HG03520 (cell line): ENCODE measurements at regions not wholly inside any gene's neighbourhood (a gene's known extent, or its start where the extent isn't known, plus 50 kb on each side); places are given as distances from the start of the nearest gene placed in this dataset.

ENCODE experiments used
- ATAC-seq: cut with Tn5 transposase; IDR thresholded peaks from one replicate; pipeline ENCODE4 v1.9.1; 2021; ENCODE audit warnings: mild to moderate bottlenecking, moderate library complexity; ENCODE audit not compliant: unreplicated experiment

DNA sequence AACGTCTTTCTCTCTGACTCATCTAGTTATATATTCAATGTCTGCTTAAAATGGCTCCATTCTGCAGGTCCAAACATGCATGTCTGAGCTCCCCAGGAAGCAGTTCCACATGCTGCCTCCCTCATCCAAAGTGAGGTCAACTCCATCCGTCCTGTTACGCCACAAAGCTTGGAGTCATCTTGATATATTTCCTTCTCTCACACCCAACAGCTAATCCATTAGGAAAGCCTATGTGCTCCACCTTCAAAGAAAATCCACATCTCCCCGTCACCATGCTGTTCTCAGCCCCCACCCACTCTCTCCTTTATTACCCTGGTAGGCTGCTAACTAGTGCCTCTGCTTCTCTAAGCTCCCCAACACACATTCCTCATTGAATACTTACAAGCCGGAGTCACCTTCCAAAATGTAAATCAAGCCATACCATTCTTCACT lies 130.2 kb upstream of the SYNDIG1 start:
- no peak for ATAC-seq

GRCh38 chr20:24337551-24337950 lies 131.9 kb upstream of the SYNDIG1 start:
- ATAC-seq = no peak

DNA sequence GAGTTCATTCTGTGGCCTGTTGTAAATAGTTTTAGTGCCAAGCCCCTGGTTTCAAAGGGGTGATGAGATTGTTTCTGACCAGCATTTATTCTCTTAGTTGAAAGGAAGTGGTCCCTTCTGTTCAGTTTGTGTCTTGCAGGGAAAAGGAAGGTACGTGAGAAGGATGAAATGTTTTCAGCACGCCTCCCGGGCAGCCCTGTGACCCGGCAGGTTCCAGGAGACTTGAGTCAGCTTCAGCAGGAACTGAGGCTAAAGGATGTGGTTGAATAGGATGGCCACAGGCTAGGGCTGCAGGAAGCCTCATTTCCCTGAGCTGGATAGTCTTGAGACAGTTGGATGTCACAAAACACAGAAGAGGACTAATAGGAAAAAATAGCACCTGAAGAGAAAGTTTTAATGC lies 132.4 kb upstream of the SYNDIG1 start:
- no peak for ATAC-seq

GRCh38 chr20:24334830-24335229 lies 134.6 kb upstream of the SYNDIG1 start:
- no peak for ATAC-seq

GRCh38 chr20:24332956-24333355 lies 136.5 kb upstream of the SYNDIG1 start:
- ATAC-seq = no peak

- ATAC-seq = no peak
These were observed 137.5 kb upstream of the SYNDIG1 start for GRCh38 chr20:24331939-24332338.

DNA sequence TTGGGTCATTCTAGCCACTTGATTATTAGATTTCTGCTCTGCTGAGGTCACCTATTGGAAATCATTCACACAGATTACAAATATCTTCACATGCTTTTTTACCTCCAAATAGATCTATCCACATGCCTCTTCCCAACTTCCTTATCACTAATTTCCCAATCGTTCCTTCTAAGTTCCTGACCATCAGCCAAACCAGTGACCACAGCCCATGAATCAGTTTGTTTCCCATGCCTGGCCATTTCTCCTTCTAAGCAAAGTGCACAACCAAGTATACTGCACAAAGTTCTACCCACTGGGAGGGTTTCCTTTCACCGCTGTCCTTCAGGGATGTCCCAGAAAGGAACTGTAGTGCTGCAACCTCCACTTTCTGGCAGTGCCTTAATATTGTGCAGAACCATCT lies 140.5 kb upstream of the SYNDIG1 start:
- ATAC-seq = no peak

DNA sequence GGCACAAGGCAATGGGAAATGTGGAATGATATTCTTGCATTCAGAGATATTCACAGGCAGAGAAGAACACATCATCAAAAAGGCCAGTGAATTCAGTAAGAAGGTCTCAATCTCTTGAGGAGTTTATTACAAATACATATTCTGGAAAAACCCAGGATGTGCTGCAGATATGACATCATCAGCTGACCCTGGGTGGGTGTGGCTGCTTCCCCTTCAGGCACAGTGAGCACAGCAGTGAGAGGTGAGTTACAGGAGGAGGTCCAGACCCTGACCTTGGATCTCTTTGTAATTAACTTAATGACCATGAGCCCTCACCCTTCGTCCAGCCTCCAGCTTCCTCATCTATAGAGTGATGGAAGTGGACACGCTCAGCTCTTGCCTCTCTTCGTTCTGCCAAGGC lies 147.5 kb upstream of the SYNDIG1 start:
- no peak for ATAC-seq

DNA sequence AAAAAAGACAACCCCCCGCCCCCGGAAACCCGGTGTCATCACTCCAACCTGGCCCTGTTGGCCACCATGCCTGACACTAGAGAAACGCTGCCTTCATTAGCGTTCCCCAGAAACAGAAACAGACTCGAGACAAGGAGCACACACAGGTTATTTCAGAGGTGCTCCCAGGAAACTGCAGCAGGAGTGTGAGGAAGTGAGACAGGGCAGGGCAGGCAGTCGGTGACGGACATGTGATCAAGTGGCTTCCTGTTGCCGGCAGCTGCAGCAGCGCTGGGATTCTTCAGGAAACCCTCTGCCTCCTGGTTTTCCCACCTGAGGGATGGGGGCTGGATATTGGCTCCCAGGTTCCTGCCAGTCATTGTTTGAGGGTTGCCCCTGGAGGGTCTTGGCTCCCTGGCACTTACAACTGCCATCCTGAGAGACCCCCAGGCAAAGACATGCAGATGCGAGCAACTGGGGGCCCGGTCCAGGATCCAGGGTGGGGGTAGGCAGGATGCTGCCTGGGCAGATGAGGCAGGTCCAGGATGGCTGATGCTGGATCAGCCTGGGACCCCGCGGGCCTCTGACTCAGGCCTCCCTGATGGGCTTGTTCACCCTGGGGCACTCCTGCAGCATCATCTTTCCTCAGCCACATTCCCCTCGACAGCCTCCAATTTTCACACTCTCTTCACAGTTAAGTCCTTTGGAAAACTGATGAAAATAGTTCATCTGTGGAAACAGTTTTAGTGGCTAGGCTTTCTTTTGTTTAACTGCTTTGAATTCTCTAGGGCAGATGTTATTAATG lies 150.7 kb upstream of the SYNDIG1 start:
- no peak for ATAC-seq

DNA sequence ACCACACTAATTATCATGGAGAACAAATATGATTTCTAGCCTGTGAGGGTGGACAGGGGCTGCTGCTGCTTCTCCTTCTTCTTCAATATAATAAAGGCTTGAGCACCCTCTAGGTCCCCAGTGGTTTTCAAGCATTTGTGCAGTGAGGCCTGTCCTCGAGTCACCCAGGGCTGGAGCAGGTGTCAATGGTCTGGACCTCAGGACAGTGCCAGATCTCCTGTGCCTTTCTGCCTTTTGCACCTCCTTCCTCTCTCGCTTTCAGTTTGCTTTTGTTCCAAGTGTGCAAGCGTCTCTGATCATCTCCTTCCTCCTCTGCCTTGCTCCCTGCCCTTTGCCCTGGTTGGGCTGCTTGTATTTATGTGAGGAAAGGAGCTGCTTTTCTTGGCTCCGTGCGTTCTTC lies 152.2 kb upstream of the SYNDIG1 start:
- no peak for ATAC-seq

DNA sequence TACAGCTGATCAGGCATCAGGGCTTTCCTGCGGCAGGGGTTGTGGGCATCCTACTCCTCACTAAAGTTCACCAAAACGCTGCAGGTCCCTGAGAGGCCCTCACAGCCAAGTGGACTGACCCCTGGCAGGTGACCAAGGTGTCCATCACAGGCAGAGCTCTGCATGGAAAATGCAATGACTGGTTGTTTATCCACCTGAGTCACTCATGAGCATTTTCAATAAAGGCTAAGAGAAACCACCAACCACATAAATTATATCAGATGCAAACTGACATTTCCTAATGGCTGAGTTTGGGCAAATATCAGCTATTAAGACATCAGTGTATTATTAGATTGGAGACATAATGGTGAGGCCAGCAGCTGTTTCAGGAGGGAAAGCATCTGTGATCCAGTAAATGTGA lies 152.7 kb upstream of the SYNDIG1 start:
- no peak for ATAC-seq

DNA sequence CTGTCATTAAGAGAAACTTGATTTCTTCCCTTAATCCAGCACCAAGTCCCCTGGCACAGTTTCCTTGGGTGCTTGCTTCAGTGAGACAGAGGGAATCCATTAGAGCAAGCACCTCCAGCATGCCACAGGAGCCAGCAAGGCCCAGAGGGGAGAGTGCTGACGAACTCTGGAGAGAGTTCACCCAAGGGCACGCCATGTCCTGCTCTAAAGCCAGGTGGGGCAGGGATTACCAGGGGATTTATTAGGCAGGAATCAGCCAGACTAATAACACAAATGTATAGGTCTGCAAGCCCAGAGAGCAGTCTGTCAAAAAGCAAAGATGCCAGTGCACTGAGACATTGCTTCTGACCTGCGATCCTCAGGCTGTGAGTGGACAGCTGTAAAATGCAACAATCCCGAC lies 155.4 kb upstream of the SYNDIG1 start:
- no peak for ATAC-seq

GRCh38 chr20:24309596-24309995 lies 159.8 kb upstream of the SYNDIG1 start:
- ATAC-seq = no peak

GRCh38 chr20:24305371-24305770 lies 164.1 kb upstream of the SYNDIG1 start:
- no peak for ATAC-seq

DNA sequence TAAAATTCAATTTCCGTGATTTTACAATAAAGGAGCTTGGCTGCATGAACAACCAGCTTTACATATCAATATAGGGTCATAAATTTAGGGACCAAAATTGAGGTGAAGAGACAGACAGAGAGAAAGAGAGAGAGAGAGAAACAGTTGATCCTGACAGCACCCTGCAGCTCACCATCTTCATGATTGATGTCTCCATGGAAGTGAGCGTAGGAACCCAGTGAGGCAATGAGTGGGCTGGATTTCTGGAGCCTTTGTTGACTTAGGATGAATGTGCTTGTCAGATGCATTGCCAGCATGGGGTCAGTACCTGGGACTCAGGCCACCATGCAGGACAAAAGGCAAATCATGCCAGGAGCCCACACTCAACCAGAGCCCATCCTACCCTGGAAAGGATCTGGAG lies 165.1 kb upstream of the SYNDIG1 start:
- no peak for ATAC-seq

DNA sequence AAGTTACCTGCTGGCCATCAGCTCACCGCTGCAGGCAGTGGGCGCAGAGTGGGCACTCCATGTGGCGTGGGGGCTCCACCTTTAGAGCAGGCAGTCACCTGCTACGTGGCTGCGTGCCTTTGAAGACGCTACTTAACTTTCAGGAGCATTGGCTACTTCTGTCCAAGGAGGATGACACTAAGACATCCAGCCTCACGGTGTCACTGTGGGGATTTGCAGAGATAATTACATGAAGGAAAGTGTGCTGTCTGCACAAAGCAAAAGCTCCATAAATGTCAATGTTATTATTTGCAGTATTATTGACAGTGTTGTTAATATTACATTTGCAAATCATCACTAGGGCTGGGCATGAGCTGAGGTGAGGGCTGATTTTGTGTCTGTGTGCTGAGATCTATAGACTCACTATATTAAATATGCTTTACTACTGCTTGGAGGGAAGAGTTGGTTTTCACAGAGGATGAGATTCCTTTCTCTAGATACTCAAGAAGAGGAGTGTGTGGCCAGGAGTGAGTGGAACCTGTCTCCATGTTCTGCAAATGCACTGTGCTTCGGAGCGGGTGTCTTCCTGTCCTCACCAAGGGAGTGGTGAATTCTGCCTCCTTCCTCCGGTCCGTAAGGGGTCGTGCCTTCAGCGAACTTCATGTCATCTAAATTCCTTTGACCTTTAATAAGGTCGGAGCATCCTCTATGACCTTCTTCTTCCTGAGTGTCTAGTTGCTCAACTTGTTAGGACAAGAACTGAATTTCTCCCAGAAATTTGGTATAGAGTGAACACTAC lies 165.8 kb upstream of the SYNDIG1 start:
- ATAC-seq = no peak

DNA sequence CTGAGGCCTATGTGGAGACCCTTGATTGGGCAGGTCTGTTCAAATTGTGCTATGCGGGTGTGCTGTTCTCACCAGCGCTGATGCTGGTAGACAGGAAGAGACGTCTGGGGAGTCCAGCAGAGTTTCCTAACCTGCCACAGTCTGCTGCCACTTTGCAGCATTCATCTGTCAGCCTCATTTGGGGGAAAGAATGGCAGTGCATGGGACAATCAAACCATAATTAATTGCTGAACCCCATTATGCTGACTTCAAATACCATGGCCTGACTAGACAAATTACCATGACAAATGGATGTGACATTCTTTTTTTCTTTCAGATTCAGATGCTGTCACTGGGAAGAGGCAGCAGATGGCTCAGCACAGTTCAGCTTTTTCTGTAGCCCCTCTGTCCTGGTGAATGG lies 171.4 kb upstream of the SYNDIG1 start:
- ATAC-seq = no peak

DNA sequence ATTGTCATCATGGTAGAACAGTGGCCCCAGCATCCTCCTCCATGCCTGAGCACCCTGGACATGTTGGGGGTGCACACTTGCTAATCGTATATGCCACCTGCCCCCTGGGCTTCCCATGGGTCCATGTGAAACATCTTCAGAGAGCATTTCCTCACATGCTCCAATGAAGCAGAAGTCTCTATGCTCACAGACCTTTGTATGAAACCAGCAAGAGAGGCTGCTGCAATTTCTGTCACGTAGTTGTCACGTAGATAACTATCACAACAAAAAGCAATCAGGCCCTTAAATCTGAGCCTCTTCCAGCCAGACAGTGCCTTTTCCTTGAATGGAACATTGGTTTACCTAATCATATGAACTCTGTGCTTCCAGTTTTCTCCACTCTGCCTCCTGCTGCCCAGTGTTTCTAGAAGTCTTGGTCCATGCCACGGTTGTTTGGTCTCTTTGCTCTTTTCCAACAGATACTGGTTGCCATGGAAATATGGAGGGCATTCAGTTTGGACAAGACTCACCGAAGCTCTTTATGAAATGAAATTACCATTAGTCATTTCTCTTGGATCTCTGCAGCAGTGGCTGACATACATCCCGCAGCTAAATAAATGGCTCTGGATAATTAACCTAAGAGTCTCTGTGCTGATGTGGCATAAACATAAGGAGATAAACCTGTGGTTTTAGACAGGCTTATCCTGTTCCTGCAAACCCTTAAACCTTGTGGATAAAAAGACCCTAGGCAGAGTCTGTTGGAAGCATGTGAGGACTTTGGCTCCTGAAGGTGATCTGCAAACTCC lies 172.8 kb upstream of the SYNDIG1 start:
- ATAC-seq = no peak

GRCh38 chr20:24291014-24291413 lies 178.4 kb upstream of the SYNDIG1 start:
- ATAC-seq = no peak

- ATAC-seq = no peak
These were observed 179.5 kb upstream of the SYNDIG1 start for GRCh38 chr20:24289737-24290481.

DNA sequence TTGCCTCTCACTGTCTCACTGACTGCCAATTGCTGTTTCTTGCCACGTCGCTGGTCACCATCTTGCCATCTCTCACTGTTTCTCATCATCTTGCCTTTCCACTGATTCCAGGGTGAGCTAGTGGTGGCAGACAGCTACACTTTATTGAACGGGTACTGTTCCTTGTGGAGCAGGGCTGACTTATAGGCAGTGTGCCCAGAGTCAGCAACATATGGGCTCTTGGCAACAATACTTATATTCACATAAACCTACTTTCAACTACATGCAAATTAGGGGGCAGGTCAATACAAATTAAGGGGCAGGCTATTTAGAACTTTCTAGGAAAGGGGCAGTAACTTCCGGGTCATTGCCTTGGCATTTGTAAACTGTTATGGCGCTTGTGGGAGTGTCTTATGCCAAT lies 186.2 kb upstream of the SYNDIG1 start:
- no peak for ATAC-seq
